Parathyroid adenoma (tissue), 2 donors: ENCODE measurements at regions not wholly inside any gene's neighbourhood (a gene's known extent, or its start where the extent isn't known, plus 50 kb on each side); places are given as distances from the start of the nearest gene placed in this dataset.

ENCODE experiments used
- H2AFZ ChIP-seq: fragments of 300-600 bp; sonication (generic); one replicate; pipeline ENCODE4 v1.7.0; 2017; ENCODE audit warnings: antibody characterized with exemption, mild to moderate bottlenecking
- H3K27ac ChIP-seq: fragments of 300-600 bp; sonication (generic); one replicate; pipeline ENCODE4 v1.7.0; 2017
- H3K27me3 ChIP-seq: fragments of 300-600 bp; sonication (generic); one replicate; pipeline ENCODE4 v1.7.0; 2017; ENCODE audit warnings: low read length; ENCODE audit not compliant: control insufficient read depth, insufficient read depth
- H3K36me3 ChIP-seq: fragments of 300-600 bp; sonication (generic); one replicate; pipeline ENCODE4 v1.7.0; 2017; ENCODE audit warnings: low read length; ENCODE audit not compliant: control insufficient read depth, insufficient read depth
- H3K4me1 ChIP-seq: fragments of 300-600 bp; sonication (generic); one replicate; pipeline ENCODE4 v1.7.0; 2017; ENCODE audit warnings: control low read depth
- H3K4me2 ChIP-seq: fragments of 300-600 bp; sonication (generic); one replicate; pipeline ENCODE4 v1.7.0; 2017; ENCODE audit warnings: low read length
- H3K4me3 ChIP-seq: fragments of 300-600 bp; sonication (generic); one replicate; pipeline ENCODE4 v1.7.0; 2017; ENCODE audit warnings: low read depth, low read length
- H3K79me2 ChIP-seq: fragments of 300-600 bp; sonication (generic); one replicate; pipeline ENCODE4 v1.7.0; 2017; ENCODE audit warnings: control low read depth
- H3K9ac ChIP-seq: fragments of 300-600 bp; sonication (generic); one replicate; pipeline ENCODE4 v1.7.0; 2017; ENCODE audit warnings: mild to moderate bottlenecking
- H3K9me3 ChIP-seq: fragments of 300-600 bp; sonication (generic); one replicate; pipeline ENCODE4 v1.7.0; 2017; ENCODE audit warnings: low read length; ENCODE audit not compliant: control insufficient read depth
- CTCF ChIP-seq: fragments of 300-600 bp; sonication (generic); IDR thresholded peaks from one replicate; pipeline ENCODE4 v1.7.0; 2017; ENCODE audit warnings: antibody characterized with exemption, mild to moderate bottlenecking
- donor health status: primary hyperparathyroidism.

- H3K27ac ChIP-seq = no peak overlapping the region
- no peaks in the 10 kb centered on the region for H3K4me1 ChIP-seq
- H2AFZ ChIP-seq = no peak overlapping the region
- TF ChIP-seq CTCF = no peak
- no peak overlapping the region for H3K4me2 ChIP-seq
- no peak overlapping the region for H3K9ac ChIP-seq
- no peaks in the 10 kb centered on the region for H3K27me3 ChIP-seq
- H3K9me3 ChIP-seq = no peaks in the 10 kb centered on the region
- H3K4me3 ChIP-seq = no peak overlapping the region
- no peaks in the 10 kb centered on the region for H3K36me3 ChIP-seq
- H3K79me2 ChIP-seq = no peaks in the 10 kb centered on the region
Measured at GRCh38 chr9:115775659-115776058, 377.9 kb upstream of the PAPPA start.

GRCh38 chr9:115777610-115778009 is 376.0 kb upstream of the PAPPA start:
- H3K79me2 ChIP-seq = no peaks in the 10 kb centered on the region
- H3K4me3 ChIP-seq = no peak overlapping the region
- H3K9ac ChIP-seq = no peak overlapping the region
- no peak overlapping the region for H2AFZ ChIP-seq
- no peaks in the 10 kb centered on the region for H3K9me3 ChIP-seq
- no peaks in the 10 kb centered on the region for H3K4me1 ChIP-seq
- no peaks in the 10 kb centered on the region for H3K36me3 ChIP-seq
- no peaks in the 10 kb centered on the region for H3K27me3 ChIP-seq
- H3K27ac ChIP-seq = no peak overlapping the region
- no peak overlapping the region for H3K4me2 ChIP-seq
- no peak for TF ChIP-seq CTCF

GRCh38 chr9:115781070-115781736 is 372.4 kb upstream of the PAPPA start:
- no peak overlapping the region for H2AFZ ChIP-seq
- no peaks in the 10 kb centered on the region for H3K36me3 ChIP-seq
- H3K4me3 ChIP-seq = no peak overlapping the region
- H3K4me1 ChIP-seq = no peaks in the 10 kb centered on the region
- no peak for TF ChIP-seq CTCF
- H3K9me3 ChIP-seq = no peaks in the 10 kb centered on the region
- H3K27ac ChIP-seq = no peak overlapping the region
- H3K27me3 ChIP-seq = no peaks in the 10 kb centered on the region
- no peak overlapping the region for H3K9ac ChIP-seq
- no peak overlapping the region for H3K4me2 ChIP-seq
- no peaks in the 10 kb centered on the region for H3K79me2 ChIP-seq

GRCh38 chr9:115786321-115786720 is 367.3 kb upstream of the PAPPA start:
- Histone ChIP-seq H3K4me1 (no peaks in the 10 kb centered on the region), H3K27me3 (no peaks in the 10 kb centered on the region), H2AFZ (no peak overlapping the region), H3K9me3 (no peaks in the 10 kb centered on the region), H3K79me2 (no peaks in the 10 kb centered on the region), H3K9ac (no peak overlapping the region), H3K4me2 (no peak overlapping the region), H3K4me3 (no peak overlapping the region), H3K36me3 (no peaks in the 10 kb centered on the region), H3K27ac (no peak overlapping the region)
- no peak for TF ChIP-seq CTCF

GRCh38 chr9:115790520-115790919 is 363.1 kb upstream of the PAPPA start:
- Histone ChIP-seq H3K27ac (no peak overlapping the region), H3K4me3 (no peak overlapping the region), H2AFZ (no peak overlapping the region), H3K9me3 (no peaks in the 10 kb centered on the region), H3K9ac (no peak overlapping the region), H3K27me3 (no peaks in the 10 kb centered on the region), H3K4me1 (no peaks in the 10 kb centered on the region), H3K79me2 (no peaks in the 10 kb centered on the region), H3K36me3 (no peaks in the 10 kb centered on the region), H3K4me2 (no peak overlapping the region)
- no peak for TF ChIP-seq CTCF
